GM12878 (cell line): ENCODE measurements at regions not wholly inside any gene's neighbourhood (a gene's known extent, or its start where the extent isn't known, plus 50 kb on each side); places are given as distances from the start of the nearest gene placed in this dataset.

Experiments used
- ATAC-seq: fragments of 200-7000 bp; cut with Tn5 transposase; 3 replicates; pipeline ENCODE4 v1.9.1; 2020; ENCODE audit warnings: mild to moderate bottlenecking, moderate library complexity
- BruUV-seq: library from RNA; stranded (reverse); fragments of 400-500 nt; replicated peaks from 2 replicates; lab custom pipeline; 2021; lab: Mats Ljungman, UMichigan
- CTCF ChIA-PET: fragments of 300-600 bp; sonication (Branson Sonifier 250); formaldehyde crosslinking; extraction: SDS; loops from one replicate; lab custom pipeline; 2021; ENCODE audit warnings: inconsistent platforms; lab: Yijun Ruan, JAX
- POLR2A ChIA-PET: fragments of 350-600 bp; formaldehyde crosslinking; extraction: SDS; loops from one replicate; lab custom pipeline; 2021; ENCODE audit warnings: inconsistent platforms; lab: Charles Lee
- RAD21 ChIA-PET: fragments of 300-600 bp; sonication (Branson Sonifier 250); formaldehyde crosslinking; loops from one replicate; lab custom pipeline; 2023; ENCODE audit warnings: antibody characterized with exemption; ENCODE audit not compliant: unreplicated experiment; lab: Charles Lee
- SMC1A ChIA-PET: fragments of 300-600 bp; sonication (Branson Sonifier 250); formaldehyde crosslinking; loops from one replicate; lab custom pipeline; 2023; ENCODE audit not compliant: unreplicated experiment, uncharacterized antibody; lab: Charles Lee
- DNase-seq: peaks from one replicate; pipeline ENCODE4 v3.0.0-alpha.2; 2011; ENCODE audit warnings: low read depth, low spot score
- FAIRE-seq: peaks from 3 replicates; lab custom pipeline; 2011; peaks lifted over from hg19 to GRCh38; lab: Jason Lieb, UNC
- H2AFZ ChIP-seq: 2 replicates; pipeline ENCODE4 v1.6.0; 2011; ENCODE audit warnings: low read depth, low read length, control low read depth; ENCODE audit not compliant: control insufficient read depth
- H3K27ac ChIP-seq: 2 replicates; pipeline ENCODE4 v1.5.1; 2011; ENCODE audit warnings: control low read depth; ENCODE audit not compliant: control insufficient read depth, insufficient read depth
- H3K27me3 ChIP-seq, 2 experiments: replicated peaks in 1 of 2; 2 replicates each; pipeline versions ENCODE4 v1.6.0 to v1.6.1; 2011; ENCODE audit warnings: low read length in 1 of 2; ENCODE audit not compliant: control insufficient read depth in 2 of 2, insufficient read depth in 2 of 2
- H3K36me3 ChIP-seq, 2 experiments: 2 replicates each; pipeline ENCODE4 v1.5.1; 2011; ENCODE audit warnings: low read length in 1 of 2; ENCODE audit not compliant: control insufficient read depth in 2 of 2, insufficient read depth in 2 of 2
- H3K4me1 ChIP-seq: 2 replicates; pipeline ENCODE4 v1.6.1; 2011; ENCODE audit warnings: mild to moderate bottlenecking, low read length, moderate library complexity, mixed read lengths; ENCODE audit not compliant: control insufficient read depth, insufficient read depth
- H3K4me2 ChIP-seq: 2 replicates; pipeline ENCODE4 v1.6.0; 2011; ENCODE audit warnings: control low read depth; ENCODE audit not compliant: control insufficient read depth, insufficient read depth
- H3K4me3 ChIP-seq: fragments of 200-600 bp; sonication (generic); 2 replicates; pipeline ENCODE4 v1.5.1; 2016
- H3K79me2 ChIP-seq: 2 replicates; pipeline ENCODE4 v1.6.0; 2011; ENCODE audit warnings: low read length; ENCODE audit not compliant: control insufficient read depth, insufficient read depth
- H3K9ac ChIP-seq: 2 replicates; pipeline ENCODE4 v1.8.0; 2011; ENCODE audit warnings: low read length, control low read depth, mixed read lengths; ENCODE audit not compliant: control insufficient read depth, insufficient read depth
- H3K9me3 ChIP-seq: replicated peaks from 3 replicates; pipeline ENCODE4 v1.5.1; 2011; ENCODE audit warnings: mild to moderate bottlenecking, low read length; ENCODE audit not compliant: control insufficient read depth, insufficient read depth
- H4K20me1 ChIP-seq: 2 replicates; pipeline ENCODE4 v1.6.0; 2011; ENCODE audit not compliant: control insufficient read depth, insufficient read depth
- E2F8 ChIP-seq: fragments of 450-650 bp; IDR thresholded peaks from 2 replicates; pipeline ENCODE4 v1.6.1; 2018; ENCODE audit warnings: mild to moderate bottlenecking, low read depth, moderate library complexity; ENCODE audit not compliant: partially characterized antibody
- FOXK2 ChIP-seq: fragments of 450-650 bp; IDR thresholded peaks from 2 replicates; pipeline ENCODE4 v1.6.1; 2017; ENCODE audit warnings: mild to moderate bottlenecking, moderate library complexity
- IKZF2 ChIP-seq, 2 experiments: fragments of 450-650 bp; IDR thresholded peaks; 2 replicates each; pipeline ENCODE4 v1.6.1; 2017; ENCODE audit warnings: mild to moderate bottlenecking in 2 of 2, moderate library complexity in 2 of 2
- JUNB ChIP-seq: IDR thresholded peaks from 2 replicates; pipeline ENCODE4 v1.6.1; 2016; ENCODE audit warnings: antibody characterized with exemption, mild to moderate bottlenecking
- JUND ChIP-seq: IDR thresholded peaks from 2 replicates; pipeline ENCODE4 v1.6.1; 2012; ENCODE audit warnings: low read depth, mild to moderate bottlenecking, low read length, improper control_type of control experiment, moderate library complexity
- LARP7 ChIP-seq: fragments of 450-650 bp; IDR thresholded peaks from 2 replicates; pipeline ENCODE4 v1.6.1; 2017; ENCODE audit warnings: mild to moderate bottlenecking
- PML ChIP-seq: IDR thresholded peaks from 2 replicates; pipeline ENCODE4 v1.6.1; 2012; ENCODE audit warnings: low read length, inconsistent platforms
- RBBP5 ChIP-seq: fragments of 200-600 bp; sonication (generic); conservative IDR thresholded peaks from 2 replicates; pipeline ENCODE4 v1.6.1; 2016
- SMC3 ChIP-seq: IDR thresholded peaks from 2 replicates; pipeline ENCODE4 v1.6.1; 2011; ENCODE audit warnings: low read length, improper control_type of control experiment, borderline replicate concordance
- ZZZ3 ChIP-seq: IDR thresholded peaks from 2 replicates; pipeline ENCODE4 v1.6.1; 2011; ENCODE audit warnings: low read depth; ENCODE audit not compliant: control insufficient read depth, insufficient read length
- WGBS: methylation state at CpG from one replicate; pipeline ENCODE4 v1.1.6; 2016; ENCODE audit warnings: low lambda C conversion rate; ENCODE audit not compliant: insufficient replicate concordance, insufficient coverage; ENCODE audit errors: missing lambda C conversion rate; 5-methylcytosine and 5-hydroxymethylcytosine counted together
- in situ Hi-C: fragments of 300-500 bp; cut with MboI; formaldehyde crosslinking; loops from 9 replicates; pipeline ENCODE4 v1.14.3; 2018; ENCODE audit warnings: mixed read lengths
- intact Hi-C: fragments of 100-400 bp; cut with micrococcal nuclease; formaldehyde crosslinking; loops from one replicate; pipeline ENCODE4 v1.14.2; 2022; ENCODE audit not compliant: unreplicated experiment
- TF ChIP-seq, protein P1 (sequence below): fragments of 450-650 bp; IDR thresholded peaks from 2 replicates; pipeline ENCODE4 v1.6.1; 2016; ENCODE audit warnings: mild to moderate bottlenecking, moderate library complexity, borderline replicate concordance
- TF ChIP-seq, protein P2 (sequence below): fragments of 450-650 bp; IDR thresholded peaks from 2 replicates; pipeline ENCODE4 v1.6.1; 2017; ENCODE audit warnings: borderline replicate concordance

DNA sequence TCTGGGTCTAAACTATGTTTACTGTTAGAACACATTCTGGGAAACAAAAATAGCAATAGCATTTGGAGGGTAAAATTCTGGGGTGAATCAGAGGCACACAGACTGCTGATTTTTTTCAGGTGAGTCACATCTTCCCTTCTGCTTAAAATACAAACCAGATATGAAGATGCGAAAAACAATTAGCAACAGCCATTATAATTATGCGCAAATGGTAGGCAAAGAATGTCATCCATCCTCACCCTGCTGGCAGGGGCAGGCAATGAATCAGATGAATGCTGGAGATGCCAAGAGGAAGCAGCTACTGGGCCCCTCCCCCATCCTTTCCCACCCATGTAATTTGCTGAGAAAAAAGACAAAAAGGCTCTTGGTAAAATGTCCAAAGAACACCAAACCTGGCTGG is 282.9 kb downstream of the KLF5 start (continued):
- TF ChIP-seq, protein P1, sequence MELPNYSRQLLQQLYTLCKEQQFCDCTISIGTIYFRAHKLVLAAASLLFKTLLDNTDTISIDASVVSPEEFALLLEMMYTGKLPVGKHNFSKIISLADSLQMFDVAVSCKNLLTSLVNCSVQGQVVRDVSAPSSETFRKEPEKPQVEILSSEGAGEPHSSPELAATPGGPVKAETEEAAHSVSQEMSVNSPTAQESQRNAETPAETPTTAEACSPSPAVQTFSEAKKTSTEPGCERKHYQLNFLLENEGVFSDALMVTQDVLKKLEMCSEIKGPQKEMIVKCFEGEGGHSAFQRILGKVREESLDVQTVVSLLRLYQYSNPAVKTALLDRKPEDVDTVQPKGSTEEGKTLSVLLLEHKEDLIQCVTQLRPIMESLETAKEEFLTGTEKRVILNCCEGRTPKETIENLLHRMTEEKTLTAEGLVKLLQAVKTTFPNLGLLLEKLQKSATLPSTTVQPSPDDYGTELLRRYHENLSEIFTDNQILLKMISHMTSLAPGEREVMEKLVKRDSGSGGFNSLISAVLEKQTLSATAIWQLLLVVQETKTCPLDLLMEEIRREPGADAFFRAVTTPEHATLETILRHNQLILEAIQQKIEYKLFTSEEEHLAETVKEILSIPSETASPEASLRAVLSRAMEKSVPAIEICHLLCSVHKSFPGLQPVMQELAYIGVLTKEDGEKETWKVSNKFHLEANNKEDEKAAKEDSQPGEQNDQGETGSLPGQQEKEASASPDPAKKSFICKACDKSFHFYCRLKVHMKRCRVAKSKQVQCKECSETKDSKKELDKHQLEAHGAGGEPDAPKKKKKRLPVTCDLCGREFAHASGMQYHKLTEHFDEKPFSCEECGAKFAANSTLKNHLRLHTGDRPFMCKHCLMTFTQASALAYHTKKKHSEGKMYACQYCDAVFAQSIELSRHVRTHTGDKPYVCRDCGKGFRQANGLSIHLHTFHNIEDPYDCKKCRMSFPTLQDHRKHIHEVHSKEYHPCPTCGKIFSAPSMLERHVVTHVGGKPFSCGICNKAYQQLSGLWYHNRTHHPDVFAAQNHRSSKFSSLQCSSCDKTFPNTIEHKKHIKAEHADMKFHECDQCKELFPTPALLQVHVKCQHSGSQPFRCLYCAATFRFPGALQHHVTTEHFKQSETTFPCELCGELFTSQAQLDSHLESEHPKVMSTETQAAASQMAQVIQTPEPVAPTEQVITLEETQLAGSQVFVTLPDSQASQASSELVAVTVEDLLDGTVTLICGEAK: no peak

DNA sequence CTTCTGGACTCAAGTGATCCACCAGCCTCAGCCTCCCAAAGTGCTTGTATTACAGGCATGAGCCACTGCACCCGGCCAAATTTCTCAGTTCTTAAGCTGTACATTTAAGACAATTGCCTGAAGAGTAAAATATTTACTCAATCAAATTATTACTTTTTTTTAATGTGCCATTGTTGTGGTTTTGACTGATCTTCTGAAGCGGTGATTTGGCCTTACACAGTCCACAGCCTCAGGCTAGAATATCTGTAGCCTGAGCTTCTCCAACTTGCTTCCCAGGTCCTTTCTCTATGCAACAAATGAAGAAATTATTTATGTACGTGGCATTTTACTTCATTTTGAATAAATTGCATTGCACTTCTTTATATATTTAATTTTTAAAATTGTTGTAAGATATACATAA is 281.3 kb downstream of the KLF5 start:
- RAD21 ChIA-PET: no interaction called here
- no peak for FAIRE-seq
- no peak for ATAC-seq
- H3K79me2 ChIP-seq: no peaks in the 10 kb centered on the region
- no peaks in the 10 kb centered on the region for H3K27me3 ChIP-seq
- SMC1A ChIA-PET: no interaction called here
- no peak for TF ChIP-seq LARP7
- no peak for TF ChIP-seq SMC3
- TF ChIP-seq, protein P2, sequence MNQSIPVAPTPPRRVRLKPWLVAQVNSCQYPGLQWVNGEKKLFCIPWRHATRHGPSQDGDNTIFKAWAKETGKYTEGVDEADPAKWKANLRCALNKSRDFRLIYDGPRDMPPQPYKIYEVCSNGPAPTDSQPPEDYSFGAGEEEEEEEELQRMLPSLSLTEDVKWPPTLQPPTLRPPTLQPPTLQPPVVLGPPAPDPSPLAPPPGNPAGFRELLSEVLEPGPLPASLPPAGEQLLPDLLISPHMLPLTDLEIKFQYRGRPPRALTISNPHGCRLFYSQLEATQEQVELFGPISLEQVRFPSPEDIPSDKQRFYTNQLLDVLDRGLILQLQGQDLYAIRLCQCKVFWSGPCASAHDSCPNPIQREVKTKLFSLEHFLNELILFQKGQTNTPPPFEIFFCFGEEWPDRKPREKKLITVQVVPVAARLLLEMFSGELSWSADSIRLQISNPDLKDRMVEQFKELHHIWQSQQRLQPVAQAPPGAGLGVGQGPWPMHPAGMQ: no peak
- TF ChIP-seq JUND: no peak
- no peak for TF ChIP-seq PML
- TF ChIP-seq IKZF2 (IDR thresholded peaks at IDR 0.05): no peak
- no peak for TF ChIP-seq E2F8
- no peak for TF ChIP-seq ZZZ3
- TF ChIP-seq JUNB: no peak
- TF ChIP-seq FOXK2: no peak
- no peak for TF ChIP-seq RBBP5
- TF ChIP-seq, all 136 proteins: peak for 0
- in situ Hi-C loops (no loop called here), intact Hi-C loops (no loop called here)
- Histone ChIP-seq H3K27ac (no peak overlapping the region), H2AFZ (no peak overlapping the region), H3K4me1 (no peaks in the 10 kb centered on the region), H3K9me3 (no peaks in the 10 kb centered on the region), H3K4me2 (no peak overlapping the region), H4K20me1 (no peaks in the 10 kb centered on the region), H3K9ac (no peak overlapping the region), H3K4me3 (no peak overlapping the region), H3K36me3 (no peaks in the 10 kb centered on the region)
- no peak for DNase-seq
- POLR2A ChIA-PET: no interaction called here
- no TSS peak for BruUV-seq
- 52% methylated on average over 3 of the region's 3 CpGs for WGBS
- CTCF ChIA-PET: no interaction called here
